Thyroid gland (tissue), 4 donors: ENCODE measurements at regions not wholly inside any gene's neighbourhood (a gene's known extent, or its start where the extent isn't known, plus 50 kb on each side); places are given as distances from the start of the nearest gene placed in this dataset.

Experiments
- POLR2A ChIP-seq, 2 donors: fragments of 450-650 bp; IDR thresholded peaks; one replicate each; pipeline ENCODE4 v1.6.1; 2017; ENCODE audit warnings: antibody characterized with exemption in 2 of 2, mild to moderate bottlenecking in 2 of 2, moderate library complexity in 1 of 2
- TF ChIP-seq, protein P1 (sequence below), 6 experiments: fragments of 200-600 bp in 3 of 6; fragments of 450-650 bp in 3 of 6; sonication (generic) in 3 of 6; IDR thresholded peaks; one replicate each; pipeline ENCODE4 v1.5.1; 2016 to 2019; ENCODE audit warnings: antibody characterized with exemption in 6 of 6, mild to moderate bottlenecking in 2 of 6, inconsistent platforms in 1 of 6, moderate library complexity in 1 of 6

DNA sequence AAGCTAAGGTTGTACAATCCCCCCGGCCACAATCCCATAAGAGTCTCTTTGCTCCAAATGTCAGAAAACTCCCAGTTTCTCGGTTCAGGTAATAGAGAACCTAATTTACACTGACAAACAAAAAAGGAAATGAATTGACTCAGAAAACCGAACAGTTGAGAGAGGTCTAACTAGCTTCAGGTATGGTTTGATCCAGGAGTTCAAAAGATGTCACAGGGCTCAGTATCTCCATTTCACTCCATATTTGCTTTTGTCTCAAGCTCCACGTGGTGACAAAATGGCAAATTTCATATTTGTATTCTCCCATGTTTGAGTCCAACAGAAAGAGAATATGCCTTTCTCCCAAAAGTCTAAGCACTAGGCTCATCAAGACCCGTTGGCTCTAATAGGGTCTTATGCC lies 117.4 kb downstream of the AXIN2 start:
- TF ChIP-seq, protein P1, sequence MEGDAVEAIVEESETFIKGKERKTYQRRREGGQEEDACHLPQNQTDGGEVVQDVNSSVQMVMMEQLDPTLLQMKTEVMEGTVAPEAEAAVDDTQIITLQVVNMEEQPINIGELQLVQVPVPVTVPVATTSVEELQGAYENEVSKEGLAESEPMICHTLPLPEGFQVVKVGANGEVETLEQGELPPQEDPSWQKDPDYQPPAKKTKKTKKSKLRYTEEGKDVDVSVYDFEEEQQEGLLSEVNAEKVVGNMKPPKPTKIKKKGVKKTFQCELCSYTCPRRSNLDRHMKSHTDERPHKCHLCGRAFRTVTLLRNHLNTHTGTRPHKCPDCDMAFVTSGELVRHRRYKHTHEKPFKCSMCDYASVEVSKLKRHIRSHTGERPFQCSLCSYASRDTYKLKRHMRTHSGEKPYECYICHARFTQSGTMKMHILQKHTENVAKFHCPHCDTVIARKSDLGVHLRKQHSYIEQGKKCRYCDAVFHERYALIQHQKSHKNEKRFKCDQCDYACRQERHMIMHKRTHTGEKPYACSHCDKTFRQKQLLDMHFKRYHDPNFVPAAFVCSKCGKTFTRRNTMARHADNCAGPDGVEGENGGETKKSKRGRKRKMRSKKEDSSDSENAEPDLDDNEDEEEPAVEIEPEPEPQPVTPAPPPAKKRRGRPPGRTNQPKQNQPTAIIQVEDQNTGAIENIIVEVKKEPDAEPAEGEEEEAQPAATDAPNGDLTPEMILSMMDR (IDR thresholded peaks at IDR 0.05) = no peak
- TF ChIP-seq POLR2A (IDR thresholded peaks at IDR 0.05) = no peak
